Upper lobe of right lung (tissue), 1 donor: ENCODE measurements at regions not wholly inside any gene's neighbourhood (a gene's known extent, or its start where the extent isn't known, plus 50 kb on each side); places are given as distances from the start of the nearest gene placed in this dataset.

Experiments
- ATAC-seq: fragments of 200-7000 bp; cut with Tn5 transposase; one replicate; pipeline ENCODE4 v1.9.1; 2020; ENCODE audit warnings: mild to moderate bottlenecking, moderate library complexity
- DNase-seq: peaks from one replicate; pipeline ENCODE4 v3.0.0-alpha.2; 2020
- H3K27ac ChIP-seq: fragments of 200-600 bp; one replicate; pipeline ENCODE4 v1.8.0; 2022
- H3K27me3 ChIP-seq: fragments of 200-600 bp; one replicate; pipeline ENCODE4 v1.8.0; 2022; ENCODE audit warnings: mild to moderate bottlenecking
- H3K36me3 ChIP-seq: fragments of 200-600 bp; one replicate; pipeline ENCODE4 v1.8.0; 2022
- H3K4me1 ChIP-seq: fragments of 200-600 bp; one replicate; pipeline ENCODE4 v1.8.0; 2022
- H3K4me3 ChIP-seq: fragments of 200-600 bp; one replicate; pipeline ENCODE4 v1.8.0; 2022; ENCODE audit warnings: mild to moderate bottlenecking
- H3K9me3 ChIP-seq: fragments of 200-600 bp; one replicate; pipeline ENCODE4 v1.8.0; 2022
- intact Hi-C: fragments of 100-400 bp; cut with DNase I; formaldehyde crosslinking; loops from one replicate; pipeline ENCODE4 v1.11.0; 2022
- TF ChIP-seq, protein P1 (sequence below): fragments of 200-600 bp; IDR thresholded peaks from one replicate; pipeline ENCODE4 v1.8.0; 2022; ENCODE audit warnings: antibody characterized with exemption
- donor health status: DM: no; HTN: yes; CAD: no; lungs with severe emphysema.

GRCh38 chr11:115780646-115781362, 276.6 kb upstream of the CADM1 start:
- Histone ChIP-seq H3K36me3 (no peaks in the 10 kb centered on the region), H3K9me3 (no peaks in the 10 kb centered on the region), H3K27me3 (no peaks in the 10 kb centered on the region), H3K27ac (no peak overlapping the region), H3K4me3 (no peak overlapping the region), H3K4me1 (no peaks in the 10 kb centered on the region)
- TF ChIP-seq, protein P1, sequence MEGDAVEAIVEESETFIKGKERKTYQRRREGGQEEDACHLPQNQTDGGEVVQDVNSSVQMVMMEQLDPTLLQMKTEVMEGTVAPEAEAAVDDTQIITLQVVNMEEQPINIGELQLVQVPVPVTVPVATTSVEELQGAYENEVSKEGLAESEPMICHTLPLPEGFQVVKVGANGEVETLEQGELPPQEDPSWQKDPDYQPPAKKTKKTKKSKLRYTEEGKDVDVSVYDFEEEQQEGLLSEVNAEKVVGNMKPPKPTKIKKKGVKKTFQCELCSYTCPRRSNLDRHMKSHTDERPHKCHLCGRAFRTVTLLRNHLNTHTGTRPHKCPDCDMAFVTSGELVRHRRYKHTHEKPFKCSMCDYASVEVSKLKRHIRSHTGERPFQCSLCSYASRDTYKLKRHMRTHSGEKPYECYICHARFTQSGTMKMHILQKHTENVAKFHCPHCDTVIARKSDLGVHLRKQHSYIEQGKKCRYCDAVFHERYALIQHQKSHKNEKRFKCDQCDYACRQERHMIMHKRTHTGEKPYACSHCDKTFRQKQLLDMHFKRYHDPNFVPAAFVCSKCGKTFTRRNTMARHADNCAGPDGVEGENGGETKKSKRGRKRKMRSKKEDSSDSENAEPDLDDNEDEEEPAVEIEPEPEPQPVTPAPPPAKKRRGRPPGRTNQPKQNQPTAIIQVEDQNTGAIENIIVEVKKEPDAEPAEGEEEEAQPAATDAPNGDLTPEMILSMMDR: no peak
- ATAC-seq (no peak), DNase-seq (no peak)
- intact Hi-C loops: no loop called here

DNA sequence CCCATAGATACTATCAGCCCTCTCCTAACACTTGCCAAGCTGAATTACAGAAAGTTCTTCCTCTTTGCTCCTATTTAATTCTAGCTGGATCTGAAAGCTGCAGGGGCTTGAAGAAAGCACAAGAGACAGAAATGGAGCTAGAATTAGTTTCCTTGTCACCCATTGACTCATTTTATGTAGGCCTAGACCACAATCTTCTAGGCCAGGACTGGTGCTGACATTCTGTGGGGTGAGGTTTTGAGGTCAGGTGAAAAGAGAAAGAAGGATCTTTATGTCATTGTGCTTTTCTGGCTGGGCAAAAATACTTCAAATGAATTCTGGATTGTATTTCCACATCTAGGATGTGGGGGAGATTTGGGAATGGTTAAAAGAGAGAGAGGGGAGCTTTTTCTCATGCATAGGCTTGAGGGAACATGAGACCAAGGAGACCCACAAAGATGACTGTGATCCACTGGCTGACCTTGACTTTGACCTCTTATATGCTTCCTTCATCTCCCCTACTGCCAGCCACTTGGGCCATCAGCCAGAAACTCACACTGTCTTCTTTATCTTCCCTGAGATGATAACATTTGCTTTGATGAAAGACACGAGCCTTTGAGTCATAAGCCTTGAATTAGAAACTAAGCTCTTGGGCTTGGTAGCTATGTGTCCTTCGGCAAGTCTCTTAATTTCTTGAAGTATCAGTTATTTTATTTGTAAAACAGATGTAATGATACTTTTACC, 274.9 kb upstream of the CADM1 start:
- ATAC-seq: no peak
- intact Hi-C loops: no loop called here
- Histone ChIP-seq H3K9me3 (no peaks in the 10 kb centered on the region), H3K27ac (no peak overlapping the region), H3K27me3 (no peaks in the 10 kb centered on the region), H3K36me3 (no peaks in the 10 kb centered on the region), H3K4me3 (no peak overlapping the region), H3K4me1 (no peaks in the 10 kb centered on the region)
- DNase-seq: no peak
- TF ChIP-seq, protein P1: no peak

DNA sequence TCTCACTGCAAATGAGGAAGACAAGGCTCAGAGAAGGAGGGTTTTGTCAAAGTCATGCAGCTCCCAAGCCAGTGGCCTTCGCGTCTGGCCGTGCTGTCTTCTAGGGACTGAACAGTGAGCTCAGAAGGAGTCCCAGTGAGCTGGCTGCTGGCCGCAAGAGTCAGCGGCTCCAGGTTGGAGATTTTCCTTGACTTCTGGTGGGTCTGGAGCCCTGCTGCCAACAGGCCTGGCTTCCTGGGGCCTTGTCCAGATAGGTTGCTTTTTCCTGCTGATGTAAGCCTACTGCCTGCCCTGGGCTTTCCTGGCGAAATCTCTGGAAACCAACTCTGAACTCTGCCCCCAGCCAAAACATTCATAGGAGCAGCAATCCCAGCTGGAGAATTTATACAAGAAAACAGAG, 272.7 kb upstream of the CADM1 start:
- DNase-seq: no peak
- no peaks in the 10 kb centered on the region for H3K9me3 ChIP-seq
- no peaks in the 10 kb centered on the region for H3K27me3 ChIP-seq
- H3K27ac ChIP-seq: no peak overlapping the region
- TF ChIP-seq, protein P1: no peak
- H3K36me3 ChIP-seq: no peaks in the 10 kb centered on the region
- no peak for ATAC-seq
- no peak overlapping the region for H3K4me3 ChIP-seq
- no peaks in the 10 kb centered on the region for H3K4me1 ChIP-seq
- intact Hi-C loops: no loop called here

DNA sequence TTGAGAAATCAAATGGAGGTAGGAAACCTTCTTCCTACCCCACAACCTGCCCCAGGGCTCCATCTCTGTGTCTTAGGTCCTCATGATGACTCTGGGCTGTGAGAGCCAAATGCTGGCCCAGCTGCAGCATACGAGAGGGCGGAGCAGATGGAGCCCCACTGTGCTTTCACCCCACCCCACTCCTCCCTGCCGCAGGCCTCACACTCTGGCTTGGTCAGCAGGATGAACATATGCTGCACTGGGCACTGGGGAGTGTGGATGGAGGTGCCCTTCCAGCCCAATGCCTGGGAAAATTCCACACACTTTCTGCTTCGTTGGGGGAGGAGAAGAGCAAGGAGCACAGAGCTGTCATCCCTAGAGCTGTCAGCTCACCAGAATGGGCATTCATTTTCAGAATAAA, 271.6 kb upstream of the CADM1 start:
- no peak for ATAC-seq
- H3K4me3 ChIP-seq: no peak overlapping the region
- intact Hi-C loops: no loop called here
- TF ChIP-seq, protein P1: no peak
- DNase-seq: no peak
- no peaks in the 10 kb centered on the region for H3K27me3 ChIP-seq
- no peaks in the 10 kb centered on the region for H3K4me1 ChIP-seq
- H3K36me3 ChIP-seq: no peaks in the 10 kb centered on the region
- no peak overlapping the region for H3K27ac ChIP-seq
- no peaks in the 10 kb centered on the region for H3K9me3 ChIP-seq

DNA sequence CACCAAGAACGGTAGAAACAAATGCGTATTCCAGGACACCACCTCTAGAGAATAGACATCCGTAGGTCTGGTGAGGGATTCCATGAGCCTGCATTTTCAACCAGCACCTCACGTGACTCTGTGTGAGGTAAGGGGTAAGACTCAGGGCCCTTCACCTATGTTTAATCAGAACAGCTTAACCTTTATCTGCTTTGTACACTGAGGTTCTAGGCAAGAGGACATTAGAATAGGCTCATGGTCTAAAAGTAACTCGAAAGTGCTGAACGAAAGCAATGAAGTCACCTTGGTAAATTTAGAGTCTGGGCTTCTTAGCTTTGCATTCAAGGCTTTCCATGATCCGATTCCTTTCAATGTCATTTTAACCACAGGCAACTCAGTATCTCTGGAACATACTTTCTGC, 270.5 kb upstream of the CADM1 start:
- Histone ChIP-seq H3K36me3 (no peaks in the 10 kb centered on the region), H3K27ac (no peak overlapping the region), H3K4me1 (no peaks in the 10 kb centered on the region), H3K9me3 (no peaks in the 10 kb centered on the region), H3K27me3 (no peaks in the 10 kb centered on the region), H3K4me3 (no peak overlapping the region)
- intact Hi-C loops: no loop called here
- ATAC-seq: no peak
- TF ChIP-seq, protein P1: no peak
- no peak for DNase-seq
